KMS-11 (cell line): ENCODE measurements at regions not wholly inside any gene's neighbourhood (a gene's known extent, or its start where the extent isn't known, plus 50 kb on each side); places are given as distances from the start of the nearest gene placed in this dataset.
"Not testable (repeated sequence)": the region's sequence is repeated elsewhere in the genome, so short reads cannot be mapped to it uniquely, and the experiment has no call there.

Experiments used
- H2AFZ ChIP-seq: fragments of 200-600 bp; sonication (generic); 2 replicates; pipeline ENCODE4 v1.6.1; 2016; ENCODE audit warnings: antibody characterized with exemption, mixed run types, low read depth
- H3K27ac ChIP-seq: fragments of 200-600 bp; sonication (generic); 2 replicates; pipeline ENCODE4 v1.6.1; 2016; ENCODE audit warnings: mild to moderate bottlenecking, mixed run types
- H3K27me3 ChIP-seq: fragments of 200-600 bp; sonication (generic); 2 replicates; pipeline ENCODE4 v1.6.1; 2017; ENCODE audit warnings: mild to moderate bottlenecking, low read depth, mixed run types, moderate library complexity; ENCODE audit not compliant: insufficient read depth
- H3K36me3 ChIP-seq: fragments of 200-600 bp; sonication (generic); 2 replicates; pipeline ENCODE4 v1.6.1; 2017; ENCODE audit warnings: mild to moderate bottlenecking, mixed run types; ENCODE audit not compliant: insufficient read depth
- H3K4me1 ChIP-seq: fragments of 200-600 bp; sonication (generic); 2 replicates; pipeline ENCODE4 v1.6.1; 2016; ENCODE audit warnings: mild to moderate bottlenecking, low read depth, mixed run types; ENCODE audit not compliant: poor library complexity, severe bottlenecking
- H3K4me2 ChIP-seq: fragments of 200-600 bp; sonication (generic); 2 replicates; pipeline ENCODE4 v1.7.0; 2016; ENCODE audit warnings: mild to moderate bottlenecking, mixed run types
- H3K4me3 ChIP-seq: fragments of 200-600 bp; sonication (generic); IDR thresholded peaks from 2 replicates; pipeline ENCODE4 v1.6.1; 2017; ENCODE audit warnings: low read depth, low read length, mixed read lengths; ENCODE audit not compliant: insufficient read depth
- H3K79me2 ChIP-seq: fragments of 200-600 bp; sonication (generic); 2 replicates; pipeline ENCODE4 v1.6.1; 2016; ENCODE audit warnings: low read depth, mixed run types; ENCODE audit not compliant: insufficient read depth
- H3K9ac ChIP-seq: fragments of 200-600 bp; sonication (generic); 2 replicates; pipeline ENCODE4 v1.6.1; 2016; ENCODE audit warnings: mild to moderate bottlenecking, mixed run types
- H4K20me1 ChIP-seq: fragments of 200-600 bp; sonication (generic); 2 replicates; pipeline ENCODE4 v1.6.1; 2016; ENCODE audit warnings: mild to moderate bottlenecking, mixed run types; ENCODE audit not compliant: insufficient read depth
- TF ChIP-seq, protein P1 (sequence below): fragments of 200-600 bp; sonication (generic); conservative IDR thresholded peaks from 2 replicates; pipeline ENCODE4 v1.6.1; 2017; ENCODE audit warnings: low read depth, mild to moderate bottlenecking, antibody characterized with exemption, low read length, moderate library complexity, mixed read lengths

DNA sequence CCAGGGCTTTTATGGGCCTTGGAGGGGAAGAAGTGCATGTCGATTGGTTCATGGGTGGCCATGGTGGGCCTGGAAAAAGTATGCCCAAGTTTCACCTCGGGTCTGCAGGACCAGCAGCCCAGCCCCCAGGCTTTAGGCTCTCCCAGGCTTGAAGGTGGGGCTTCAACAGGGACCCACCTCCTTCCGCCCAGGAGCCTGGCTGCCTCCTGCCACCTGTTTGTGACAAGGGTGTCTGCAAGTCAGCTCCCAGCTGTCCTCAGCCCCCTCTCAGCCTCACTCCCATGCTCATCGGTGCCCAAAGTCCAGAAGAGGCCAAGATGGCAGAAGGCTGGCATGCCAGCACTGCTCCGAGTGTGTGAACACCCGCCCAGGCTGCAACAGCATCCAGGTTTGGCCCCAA lies 1063.2 kb upstream of the ACO1 start:
- no peaks in the 10 kb centered on the region for H3K36me3 ChIP-seq
- no peaks in the 10 kb centered on the region for H3K27me3 ChIP-seq
- no peak overlapping the region for H2AFZ ChIP-seq
- H3K9ac ChIP-seq: no peak overlapping the region
- no peak overlapping the region for H3K4me2 ChIP-seq
- no peak overlapping the region for H3K4me3 ChIP-seq
- no peaks in the 10 kb centered on the region for H4K20me1 ChIP-seq
- H3K4me1 ChIP-seq: peaks cover 36% of the 10 kb centered on the region
- TF ChIP-seq, protein P1, sequence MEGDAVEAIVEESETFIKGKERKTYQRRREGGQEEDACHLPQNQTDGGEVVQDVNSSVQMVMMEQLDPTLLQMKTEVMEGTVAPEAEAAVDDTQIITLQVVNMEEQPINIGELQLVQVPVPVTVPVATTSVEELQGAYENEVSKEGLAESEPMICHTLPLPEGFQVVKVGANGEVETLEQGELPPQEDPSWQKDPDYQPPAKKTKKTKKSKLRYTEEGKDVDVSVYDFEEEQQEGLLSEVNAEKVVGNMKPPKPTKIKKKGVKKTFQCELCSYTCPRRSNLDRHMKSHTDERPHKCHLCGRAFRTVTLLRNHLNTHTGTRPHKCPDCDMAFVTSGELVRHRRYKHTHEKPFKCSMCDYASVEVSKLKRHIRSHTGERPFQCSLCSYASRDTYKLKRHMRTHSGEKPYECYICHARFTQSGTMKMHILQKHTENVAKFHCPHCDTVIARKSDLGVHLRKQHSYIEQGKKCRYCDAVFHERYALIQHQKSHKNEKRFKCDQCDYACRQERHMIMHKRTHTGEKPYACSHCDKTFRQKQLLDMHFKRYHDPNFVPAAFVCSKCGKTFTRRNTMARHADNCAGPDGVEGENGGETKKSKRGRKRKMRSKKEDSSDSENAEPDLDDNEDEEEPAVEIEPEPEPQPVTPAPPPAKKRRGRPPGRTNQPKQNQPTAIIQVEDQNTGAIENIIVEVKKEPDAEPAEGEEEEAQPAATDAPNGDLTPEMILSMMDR: no peak
- H3K27ac ChIP-seq: no peak overlapping the region
- H3K79me2 ChIP-seq: no peaks in the 10 kb centered on the region

DNA sequence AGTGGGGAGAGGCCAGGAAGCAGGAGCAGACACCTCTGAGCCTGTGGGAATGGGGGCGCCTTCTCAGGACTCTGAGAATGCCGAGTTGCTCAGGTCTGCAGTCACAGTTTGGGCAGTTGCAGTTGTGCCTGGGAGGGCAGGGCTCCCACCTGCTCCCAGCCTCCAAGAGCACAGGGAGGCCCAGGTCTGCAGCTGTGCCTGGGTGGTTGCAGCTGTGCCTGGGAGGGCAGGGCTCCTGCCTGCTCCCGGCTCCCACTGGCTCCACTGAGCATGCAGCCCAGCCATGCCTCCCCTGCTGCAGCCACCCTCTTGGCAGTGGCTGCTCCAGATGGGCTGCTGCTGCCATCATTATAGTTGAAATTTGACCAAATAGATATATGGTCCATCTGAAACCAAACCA lies 1062.8 kb upstream of the ACO1 start:
- Histone ChIP-seq H4K20me1 (no peaks in the 10 kb centered on the region), H3K4me3 (no peak overlapping the region), H3K79me2 (no peaks in the 10 kb centered on the region), H3K27ac (no peak overlapping the region), H3K9ac (no peak overlapping the region), H2AFZ (no peak overlapping the region), H3K4me1 (peaks cover 40% of the 10 kb centered on the region), H3K36me3 (no peaks in the 10 kb centered on the region), H3K4me2 (no peak overlapping the region), H3K27me3 (no peaks in the 10 kb centered on the region)
- TF ChIP-seq, protein P1: no peak

DNA sequence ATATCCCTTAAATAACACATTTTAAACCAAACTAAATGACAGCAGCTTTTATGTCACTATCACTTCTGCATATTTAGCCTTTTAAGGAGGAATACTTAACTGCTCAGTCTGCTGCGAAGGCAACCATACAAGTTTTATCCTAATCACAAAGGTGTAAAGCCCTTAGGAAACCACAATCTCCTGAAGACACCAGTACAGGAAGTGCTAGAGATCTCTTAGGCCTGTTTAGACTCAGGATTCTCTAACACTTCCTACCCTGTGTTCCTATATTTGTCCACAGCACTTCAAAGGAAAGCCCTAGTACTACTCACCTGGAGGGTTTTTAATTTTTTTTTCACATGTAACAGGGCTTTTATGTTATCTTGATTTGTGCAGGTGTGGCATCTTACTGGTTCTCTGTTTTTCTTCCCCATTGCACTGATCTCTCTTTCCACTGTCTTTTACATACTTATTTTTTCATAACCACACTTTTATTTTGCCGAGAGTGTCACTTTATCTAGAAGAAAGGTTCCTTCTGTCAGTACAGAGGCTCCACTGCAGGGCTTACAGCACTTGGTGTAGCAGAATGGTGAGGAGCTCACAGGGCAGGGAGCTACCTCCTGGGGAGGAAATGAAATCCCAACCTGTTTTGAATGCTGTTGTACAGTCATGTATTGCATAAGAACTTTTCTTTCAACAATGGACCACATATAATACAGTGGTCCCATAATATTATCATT lies 1060.6 kb upstream of the ACO1 start:
- TF ChIP-seq, protein P1: no peak
- H2AFZ ChIP-seq: peak overlapping the region; percentile 46; the same call in 1 of the 2 replicates
- no peaks in the 10 kb centered on the region for H3K27me3 ChIP-seq
- peak overlapping the region; percentile 33; the same call in 1 of the 2 replicates for H3K27ac ChIP-seq
- H3K4me3 ChIP-seq: no peak overlapping the region
- H3K79me2 ChIP-seq: no peaks in the 10 kb centered on the region
- H3K36me3 ChIP-seq: no peaks in the 10 kb centered on the region
- peaks cover 42% of the 10 kb centered on the region for H3K4me1 ChIP-seq
- H3K9ac ChIP-seq: no peak overlapping the region
- H3K4me2 ChIP-seq: peak overlapping the region; percentile 44; the same call in 1 of the 2 replicates
- no peaks in the 10 kb centered on the region for H4K20me1 ChIP-seq

DNA sequence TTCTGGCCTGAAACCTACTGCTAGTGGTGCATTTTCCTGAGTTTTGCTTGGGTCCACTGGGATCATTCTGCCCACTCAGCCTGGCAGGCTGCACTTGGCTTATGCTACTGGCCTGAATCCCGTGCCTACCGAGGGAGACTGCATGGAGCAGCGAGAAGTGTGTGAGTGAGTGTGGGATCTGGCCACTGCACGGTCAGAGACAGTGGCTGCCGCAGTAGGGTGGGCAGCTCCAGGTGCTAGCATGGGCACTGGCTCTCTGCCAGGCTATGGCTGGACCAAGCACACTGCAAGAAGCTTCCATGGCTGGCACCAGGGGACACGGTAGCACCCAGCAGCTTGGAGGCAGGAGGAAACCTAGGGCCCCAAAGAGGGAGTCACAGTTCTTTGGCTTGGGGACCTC lies 1058.7 kb upstream of the ACO1 start:
- no peaks in the 10 kb centered on the region for H3K27me3 ChIP-seq
- no peak overlapping the region for H3K4me3 ChIP-seq
- H3K79me2 ChIP-seq: no peaks in the 10 kb centered on the region
- H3K4me1 ChIP-seq: peaks cover 42% of the 10 kb centered on the region
- TF ChIP-seq, protein P1: no peak
- H3K27ac ChIP-seq: peak overlapping the region; percentile 56; the same call in 1 of the 2 replicates
- no peaks in the 10 kb centered on the region for H3K36me3 ChIP-seq
- no peaks in the 10 kb centered on the region for H4K20me1 ChIP-seq
- no peak overlapping the region; the same call in 1 of the 2 replicates for H3K9ac ChIP-seq
- peak overlapping the region; percentile 74; the same call in 1 of the 2 replicates for H2AFZ ChIP-seq
- peak overlapping the region; percentile 37; the same call in 1 of the 2 replicates for H3K4me2 ChIP-seq

DNA sequence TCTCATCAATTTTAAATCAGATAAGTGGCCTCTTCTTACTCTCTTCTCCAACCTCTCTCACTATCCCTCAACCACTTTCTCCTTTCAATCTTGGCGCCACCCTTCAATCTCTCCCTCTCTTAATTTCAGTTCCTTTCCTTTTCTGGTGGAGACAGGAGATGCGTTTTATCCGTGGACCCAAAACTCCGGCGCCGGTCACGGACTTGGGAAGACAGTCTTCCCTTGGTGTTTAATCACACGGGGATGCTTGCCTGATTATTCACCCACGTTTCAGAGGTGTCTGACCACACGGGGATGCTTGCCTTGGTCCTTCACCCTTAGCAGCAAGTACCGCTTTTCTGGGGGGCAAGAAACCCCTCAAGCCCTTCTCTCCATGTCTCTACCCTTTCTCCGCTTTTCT lies 1057.6 kb upstream of the ACO1 start:
- H3K9ac ChIP-seq, H3K4me3 ChIP-seq, H3K4me2 ChIP-seq, H3K27ac ChIP-seq, H3K36me3 ChIP-seq, H4K20me1 ChIP-seq, H2AFZ ChIP-seq, H3K79me2 ChIP-seq, H3K27me3 ChIP-seq: not testable (repeated sequence)
- H3K4me1 ChIP-seq: peaks cover 42% of the 10 kb centered on the region
